ENCODE measurements at regions not wholly inside any gene's neighbourhood (a gene's known extent, or its start where the extent isn't known, plus 50 kb on each side); places are given as distances from the start of the nearest gene placed in this dataset.

DNA sequence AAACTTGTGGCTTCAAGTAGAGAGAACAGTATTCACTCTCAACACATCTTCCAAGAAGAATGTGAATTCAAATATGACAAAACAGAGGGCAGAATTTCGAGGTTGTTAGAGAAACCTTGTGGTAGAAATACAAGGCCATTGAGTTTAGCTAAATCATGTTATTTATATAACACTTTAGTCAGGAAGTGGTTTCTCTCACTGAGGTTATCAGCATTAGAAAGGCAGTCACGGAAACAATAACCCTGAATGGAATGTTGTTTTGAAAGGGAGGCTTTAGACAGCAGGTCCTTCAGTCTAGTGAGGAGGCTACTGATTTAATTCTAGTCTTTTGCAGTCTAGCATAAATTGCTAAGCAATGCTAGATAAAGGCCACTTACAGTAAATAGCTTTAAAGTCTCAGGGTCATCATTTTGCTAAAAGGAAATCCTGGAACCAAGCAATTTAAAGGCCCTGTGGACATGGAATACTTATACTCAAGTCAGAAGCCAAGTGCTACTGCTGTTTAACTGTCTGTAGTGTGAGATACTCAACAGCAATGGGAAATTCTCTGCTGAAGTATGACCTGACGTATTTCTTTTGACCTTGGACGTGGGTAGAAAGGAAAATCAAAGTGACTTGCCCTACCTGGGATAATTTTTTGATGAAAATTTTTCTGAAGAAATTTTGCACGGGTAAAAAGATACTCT, 89.0 kb upstream of the CHODL start:
- peaks cover 9% of the 10 kb centered on the region for H3K9me3 ChIP-seq (replicated peaks)
- no peak overlapping the region for H3K4me3 ChIP-seq
- H3K27ac ChIP-seq (replicated peaks): no peak overlapping the region
- no peak for DNase-seq
- TF ChIP-seq, protein P1, sequence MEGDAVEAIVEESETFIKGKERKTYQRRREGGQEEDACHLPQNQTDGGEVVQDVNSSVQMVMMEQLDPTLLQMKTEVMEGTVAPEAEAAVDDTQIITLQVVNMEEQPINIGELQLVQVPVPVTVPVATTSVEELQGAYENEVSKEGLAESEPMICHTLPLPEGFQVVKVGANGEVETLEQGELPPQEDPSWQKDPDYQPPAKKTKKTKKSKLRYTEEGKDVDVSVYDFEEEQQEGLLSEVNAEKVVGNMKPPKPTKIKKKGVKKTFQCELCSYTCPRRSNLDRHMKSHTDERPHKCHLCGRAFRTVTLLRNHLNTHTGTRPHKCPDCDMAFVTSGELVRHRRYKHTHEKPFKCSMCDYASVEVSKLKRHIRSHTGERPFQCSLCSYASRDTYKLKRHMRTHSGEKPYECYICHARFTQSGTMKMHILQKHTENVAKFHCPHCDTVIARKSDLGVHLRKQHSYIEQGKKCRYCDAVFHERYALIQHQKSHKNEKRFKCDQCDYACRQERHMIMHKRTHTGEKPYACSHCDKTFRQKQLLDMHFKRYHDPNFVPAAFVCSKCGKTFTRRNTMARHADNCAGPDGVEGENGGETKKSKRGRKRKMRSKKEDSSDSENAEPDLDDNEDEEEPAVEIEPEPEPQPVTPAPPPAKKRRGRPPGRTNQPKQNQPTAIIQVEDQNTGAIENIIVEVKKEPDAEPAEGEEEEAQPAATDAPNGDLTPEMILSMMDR (IDR thresholded peaks at IDR 0.05; ENCODE audit: borderline replicate concordance): no peak
- H3K36me3 ChIP-seq: no peaks in the 10 kb centered on the region
- intact Hi-C loops (cut with micrococcal nuclease): no loop called here
- peaks cover 8% of the 10 kb centered on the region for H3K4me1 ChIP-seq
- no peaks in the 10 kb centered on the region for H3K27me3 ChIP-seq (ENCODE audit: low read depth)

DNA sequence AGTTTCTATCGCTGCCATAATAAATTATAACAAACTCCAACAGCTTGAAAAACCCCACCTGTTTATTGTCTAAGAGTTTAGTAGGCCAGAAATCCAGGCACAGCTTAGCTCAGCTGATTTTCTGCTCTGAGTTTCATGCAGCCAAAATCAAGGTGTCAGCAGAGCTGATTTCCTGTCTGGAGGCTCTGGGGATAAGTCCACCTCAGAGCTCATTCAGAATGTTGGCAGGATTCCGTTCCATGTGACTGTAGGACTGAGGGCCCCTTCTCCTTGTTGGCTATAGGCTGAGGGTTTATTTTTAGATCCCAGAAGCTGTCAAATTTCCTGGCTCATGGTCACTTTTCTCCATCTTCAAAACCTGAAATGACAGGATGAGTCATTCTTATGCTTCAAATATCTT, 91.6 kb upstream of the CHODL start:
- Histone ChIP-seq H3K27ac (replicated peaks) (no peak overlapping the region), H3K9me3 (replicated peaks) (peaks cover 9% of the 10 kb centered on the region), H3K27me3 (ENCODE audit: low read depth) (no peaks in the 10 kb centered on the region), H3K4me1 (peaks cover 8% of the 10 kb centered on the region), H3K36me3 (no peaks in the 10 kb centered on the region), H3K4me3 (no peak overlapping the region)
- DNase-seq: no peak
- TF ChIP-seq, protein P1 (IDR thresholded peaks at IDR 0.05; ENCODE audit: borderline replicate concordance): no peak
- intact Hi-C loops (cut with micrococcal nuclease): no loop called here

DNA sequence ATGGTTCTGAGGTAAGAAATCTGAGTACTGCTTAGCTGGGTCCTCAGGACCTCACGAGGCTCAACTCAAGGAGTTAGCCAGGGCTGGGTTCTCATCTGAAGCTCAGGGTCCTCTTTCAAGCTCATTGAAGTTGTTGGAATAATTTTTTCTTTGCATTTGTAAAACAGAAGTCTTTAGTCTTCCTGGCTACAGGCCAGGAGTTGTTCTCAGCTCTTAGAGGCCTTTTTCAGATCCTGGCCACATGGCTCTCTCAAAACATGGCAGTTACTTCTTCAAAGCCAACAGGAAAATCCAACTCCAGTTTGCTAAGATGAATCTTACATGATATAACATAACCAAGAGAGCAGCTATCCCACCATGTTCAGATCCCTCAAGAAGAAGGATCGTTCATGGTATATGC, 92.3 kb upstream of the CHODL start:
- Histone ChIP-seq H3K4me3 (no peak overlapping the region), H3K27ac (replicated peaks) (no peak overlapping the region), H3K4me1 (peaks cover 8% of the 10 kb centered on the region), H3K9me3 (replicated peaks) (peaks cover 9% of the 10 kb centered on the region), H3K36me3 (no peaks in the 10 kb centered on the region), H3K27me3 (ENCODE audit: low read depth) (no peaks in the 10 kb centered on the region)
- TF ChIP-seq, protein P1 (IDR thresholded peaks at IDR 0.05; ENCODE audit: borderline replicate concordance): no peak
- DNase-seq: no peak
- intact Hi-C loops (cut with micrococcal nuclease): no loop called here

DNA sequence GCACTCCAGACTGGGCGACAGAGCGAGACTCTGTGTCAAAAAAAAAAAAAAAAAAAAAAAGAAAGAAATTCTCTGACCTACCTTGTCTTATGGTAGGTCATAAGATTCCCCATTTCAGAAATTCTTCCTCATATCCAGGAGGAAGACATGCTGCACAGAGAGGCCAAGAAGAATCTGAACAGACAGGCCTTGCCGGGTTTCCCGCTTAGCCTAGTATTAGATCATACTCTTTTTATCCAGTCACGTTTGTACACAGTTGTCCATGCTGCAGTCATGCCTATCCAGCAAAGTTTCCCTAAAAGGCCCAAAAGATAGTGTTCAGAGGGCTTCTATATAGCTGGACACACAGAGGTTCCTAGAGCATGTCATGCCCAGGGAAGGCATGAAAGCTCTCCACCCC, 93.6 kb upstream of the CHODL start:
- TF ChIP-seq, protein P1 (IDR thresholded peaks at IDR 0.05; ENCODE audit: borderline replicate concordance): no peak
- Histone ChIP-seq H3K27me3 (ENCODE audit: low read depth) (no peaks in the 10 kb centered on the region), H3K4me1 (peaks cover 8% of the 10 kb centered on the region), H3K4me3 (no peak overlapping the region), H3K27ac (replicated peaks) (no peak overlapping the region), H3K9me3 (replicated peaks) (peaks cover 9% of the 10 kb centered on the region), H3K36me3 (no peaks in the 10 kb centered on the region)
- DNase-seq: no peak
- intact Hi-C loops (cut with micrococcal nuclease): no loop called here

DNA sequence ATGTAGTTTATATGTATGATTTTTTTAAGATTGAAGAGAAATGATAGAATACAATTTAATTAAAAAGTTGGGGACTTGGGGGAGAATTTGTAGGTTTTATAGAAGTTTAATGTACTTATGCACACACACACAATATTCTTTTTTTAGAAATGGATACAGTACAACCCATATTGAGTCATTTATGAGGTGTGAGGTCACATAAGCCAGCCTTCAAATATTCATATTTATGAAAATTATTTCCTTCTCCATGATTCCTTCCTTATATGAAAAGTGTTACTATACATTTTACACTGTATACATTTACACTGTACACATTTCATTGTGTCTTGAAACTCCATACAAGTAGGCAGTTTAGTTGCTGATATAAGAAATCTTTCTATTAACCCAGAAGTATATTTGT, 96.2 kb upstream of the CHODL start:
- H3K9me3 ChIP-seq (replicated peaks): peaks cover 2% of the 10 kb centered on the region
- intact Hi-C loops (cut with micrococcal nuclease): no loop called here
- no peak for DNase-seq
- H3K4me1 ChIP-seq: no peaks in the 10 kb centered on the region
- TF ChIP-seq, protein P1 (IDR thresholded peaks at IDR 0.05; ENCODE audit: borderline replicate concordance): no peak
- no peak overlapping the region for H3K4me3 ChIP-seq
- H3K36me3 ChIP-seq: no peaks in the 10 kb centered on the region
- no peak overlapping the region for H3K27ac ChIP-seq (replicated peaks)
- no peaks in the 10 kb centered on the region for H3K27me3 ChIP-seq (ENCODE audit: low read depth)

Measured in left ventricle myocardium inferior (tissue), 1 donor.